ENCODE measurements at regions not wholly inside any gene's neighbourhood (a gene's known extent, or its start where the extent isn't known, plus 50 kb on each side); places are given as distances from the start of the nearest gene placed in this dataset.

GRCh38 chr3:82745544-82745943 is 984.1 kb upstream of the GBE1 start:
- TF ChIP-seq SP1 (IDR thresholded peaks at IDR 0.05) = no peak
- no peak for TF ChIP-seq NFRKB (IDR thresholded peaks at IDR 0.05)

Measured in HEK293T (cell line).